ENCODE measurements at regions not wholly inside any gene's neighbourhood (a gene's known extent, or its start where the extent isn't known, plus 50 kb on each side); places are given as distances from the start of the nearest gene placed in this dataset.

- intact Hi-C loops (cut with DNase I) = no loop called here
- no peak for TF ChIP-seq POLR2A (IDR thresholded peaks at IDR 0.05; ENCODE audit: low read depth)
- TF ChIP-seq POLR2AphosphoS5 (IDR thresholded peaks at IDR 0.05) = no peak
- no peak for TF ChIP-seq CTCF (IDR thresholded peaks at IDR 0.05)
- TF ChIP-seq EP300 (IDR thresholded peaks at IDR 0.05) = no peak
- H3K4me3 ChIP-seq = no peak overlapping the region
- H3K4me1 ChIP-seq = peaks cover 0 to 15% (median 11%) of the 10 kb centered on the region in 4 donors
- H3K27me3 ChIP-seq = no peaks in the 10 kb centered on the region
- 95% methylated on average over 3 of the region's 3 CpGs for WGBS
- no peak for DNase-seq (ENCODE audit: extremely low spot score)
- no peaks in the 10 kb centered on the region for H3K36me3 ChIP-seq
- no peak overlapping the region for H3K27ac ChIP-seq (replicated peaks in 1 of 4)
- peaks cover 0 to 6% (median 0%) of the 10 kb centered on the region in 4 donors for H3K9me3 ChIP-seq
Measured at GRCh38 chr6:82701341-82701740, 337.7 kb downstream of the TPBG start.

GRCh38 chr6:82702574-82702973 lies 339.0 kb downstream of the TPBG start:
- H3K27ac ChIP-seq (replicated peaks in 1 of 4) = no peak overlapping the region
- WGBS = 78% methylated on average over 3 of the region's 3 CpGs
- H3K4me3 ChIP-seq = no peak overlapping the region
- H3K4me1 ChIP-seq = peaks cover 0 to 15% (median 11%) of the 10 kb centered on the region in 4 donors
- no peak for TF ChIP-seq EP300 (IDR thresholded peaks at IDR 0.05)
- TF ChIP-seq POLR2AphosphoS5 (IDR thresholded peaks at IDR 0.05) = no peak
- no peak for TF ChIP-seq CTCF (IDR thresholded peaks at IDR 0.05)
- no peak for TF ChIP-seq POLR2A (IDR thresholded peaks at IDR 0.05; ENCODE audit: low read depth)
- intact Hi-C loops (cut with DNase I) = no loop called here
- DNase-seq (ENCODE audit: extremely low spot score) = no peak
- no peaks in the 10 kb centered on the region for H3K27me3 ChIP-seq
- peaks cover 0 to 6% (median 0%) of the 10 kb centered on the region in 4 donors for H3K9me3 ChIP-seq
- no peaks in the 10 kb centered on the region for H3K36me3 ChIP-seq

GRCh38 chr6:82703230-82703629 lies 339.6 kb downstream of the TPBG start:
- no peak overlapping the region for H3K4me3 ChIP-seq
- H3K27me3 ChIP-seq = no peaks in the 10 kb centered on the region
- peaks cover 0 to 12% (median 8%) of the 10 kb centered on the region in 4 donors for H3K4me1 ChIP-seq
- 83% methylated on average over 4 of the region's 4 CpGs for WGBS
- TF ChIP-seq POLR2AphosphoS5 (IDR thresholded peaks at IDR 0.05) (no peak), CTCF (IDR thresholded peaks at IDR 0.05) (no peak), EP300 (IDR thresholded peaks at IDR 0.05) (no peak), POLR2A (IDR thresholded peaks at IDR 0.05; ENCODE audit: low read depth) (no peak)
- intact Hi-C loops (cut with DNase I) = no loop called here
- peaks cover 0 to 6% (median 0%) of the 10 kb centered on the region in 4 donors for H3K9me3 ChIP-seq
- DNase-seq (ENCODE audit: extremely low spot score) = no peak
- no peaks in the 10 kb centered on the region for H3K36me3 ChIP-seq
- no peak overlapping the region for H3K27ac ChIP-seq (replicated peaks in 1 of 4)

- H3K27me3 ChIP-seq = no peaks in the 10 kb centered on the region
- 43% methylated on average over 1 of the region's 1 CpG for WGBS
- H3K27ac ChIP-seq (replicated peaks in 1 of 4) = no peak overlapping the region
- TF ChIP-seq EP300 (IDR thresholded peaks at IDR 0.05) (no peak), POLR2AphosphoS5 (IDR thresholded peaks at IDR 0.05) (no peak), CTCF (IDR thresholded peaks at IDR 0.05) (no peak), POLR2A (IDR thresholded peaks at IDR 0.05; ENCODE audit: low read depth) (no peak)
- H3K4me1 ChIP-seq = peaks cover 0 to 4% (median 2%) of the 10 kb centered on the region in 4 donors
- H3K9me3 ChIP-seq = peaks cover 0 to 6% (median 0%) of the 10 kb centered on the region in 4 donors
- no peak overlapping the region for H3K4me3 ChIP-seq
- intact Hi-C loops (cut with DNase I) = no loop called here
- DNase-seq (ENCODE audit: extremely low spot score) = no peak
- no peaks in the 10 kb centered on the region for H3K36me3 ChIP-seq
Measured at GRCh38 chr6:82704045-82704444, 340.4 kb downstream of the TPBG start.

- TF ChIP-seq EP300 (IDR thresholded peaks at IDR 0.05) = no peak
- TF ChIP-seq CTCF (IDR thresholded peaks at IDR 0.05) = no peak
- TF ChIP-seq POLR2AphosphoS5 (IDR thresholded peaks at IDR 0.05) = no peak
- no peak for TF ChIP-seq POLR2A (IDR thresholded peaks at IDR 0.05; ENCODE audit: low read depth)
- Histone ChIP-seq H3K9me3 (peaks cover 0 to 6% (median 0%) of the 10 kb centered on the region in 4 donors), H3K36me3 (no peaks in the 10 kb centered on the region), H3K27me3 (no peaks in the 10 kb centered on the region), H3K27ac (replicated peaks in 1 of 4) (no peak overlapping the region), H3K4me1 (peaks cover 0 to 8% (median 6%) of the 10 kb centered on the region in 4 donors), H3K4me3 (no peak overlapping the region)
- WGBS = 88% methylated on average over 3 of the region's 3 CpGs
- DNase-seq (ENCODE audit: extremely low spot score) = no peak
- intact Hi-C loops (cut with DNase I) = no loop called here
Measured at GRCh38 chr6:82705579-82705978, 342.0 kb downstream of the TPBG start.

All from esophagus muscularis mucosa (tissue), 4 donors.